Umbilical cord (tissue), 1 donor: ENCODE measurements at regions not wholly inside any gene's neighbourhood (a gene's known extent, or its start where the extent isn't known, plus 50 kb on each side); places are given as distances from the start of the nearest gene placed in this dataset.

Experiments used
- DNase-seq: peaks from one replicate; pipeline ENCODE4 v3.0.0-alpha.2; 2015; ENCODE audit warnings: low spot score

DNA sequence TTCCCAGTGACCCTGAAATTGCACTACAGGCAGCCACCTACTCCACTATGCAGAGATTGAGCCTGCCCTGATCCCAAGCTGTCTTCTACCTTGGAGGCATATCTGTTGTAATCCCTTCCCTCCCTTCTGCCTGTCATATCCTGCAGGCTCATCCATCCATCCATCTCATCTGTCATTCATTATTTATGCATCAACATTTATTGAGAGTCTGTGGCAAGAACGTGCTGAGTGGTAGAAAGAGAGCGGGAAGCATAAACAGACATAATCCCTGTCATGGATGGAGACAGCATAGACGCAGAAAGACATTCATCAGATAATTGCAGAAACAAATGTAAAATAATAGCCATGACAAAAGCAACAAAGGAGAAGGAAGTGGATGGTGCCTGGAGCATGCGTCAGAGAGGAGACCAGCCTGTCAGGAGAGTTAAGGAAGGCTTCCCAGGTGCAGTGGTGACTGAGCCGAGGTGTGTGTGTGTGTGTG, 89.5 kb upstream of the CALM2 start:
- DNase-seq = no peak

DNA sequence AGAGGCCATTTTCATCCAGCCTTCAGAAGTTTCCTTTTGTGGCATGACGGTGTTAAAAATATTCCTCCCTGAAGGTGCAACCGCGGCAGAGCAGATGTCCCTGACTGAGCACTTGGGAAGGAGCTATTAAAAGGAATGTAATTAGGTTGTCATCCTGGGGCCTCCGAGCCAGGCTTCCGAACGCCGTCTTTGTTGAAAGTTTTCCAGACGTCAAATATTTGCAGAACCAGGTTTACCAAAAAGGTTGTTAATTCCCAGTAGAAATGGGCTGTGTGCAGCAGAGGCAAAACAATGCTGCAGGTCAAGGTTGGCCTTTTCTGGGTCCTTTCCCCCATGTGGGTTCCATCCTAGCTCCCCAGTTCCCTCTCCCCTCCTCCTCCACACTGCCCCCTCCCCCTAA, 88.8 kb upstream of the CALM2 start:
- no peak for DNase-seq

DNA sequence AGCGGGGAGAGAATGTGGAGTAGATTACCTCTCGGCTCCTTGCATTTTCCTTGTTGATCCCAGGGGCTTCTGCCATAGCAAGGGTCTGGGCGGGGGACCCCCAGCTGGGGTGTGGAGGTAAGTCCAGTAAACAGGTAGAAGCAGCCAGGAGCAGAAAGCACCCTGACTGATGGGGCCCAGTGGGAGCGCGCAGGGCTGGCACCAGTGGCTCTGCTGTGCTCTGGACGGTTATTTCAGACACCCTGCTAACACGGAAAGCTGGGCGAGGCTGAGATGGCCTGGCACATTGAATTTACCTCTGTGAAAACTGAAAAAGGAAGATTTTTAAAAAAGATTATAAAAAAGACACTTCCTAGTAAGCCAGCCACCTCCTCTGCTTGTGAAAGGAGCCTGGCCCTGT, 88.4 kb upstream of the CALM2 start:
- DNase-seq = no peak

DNA sequence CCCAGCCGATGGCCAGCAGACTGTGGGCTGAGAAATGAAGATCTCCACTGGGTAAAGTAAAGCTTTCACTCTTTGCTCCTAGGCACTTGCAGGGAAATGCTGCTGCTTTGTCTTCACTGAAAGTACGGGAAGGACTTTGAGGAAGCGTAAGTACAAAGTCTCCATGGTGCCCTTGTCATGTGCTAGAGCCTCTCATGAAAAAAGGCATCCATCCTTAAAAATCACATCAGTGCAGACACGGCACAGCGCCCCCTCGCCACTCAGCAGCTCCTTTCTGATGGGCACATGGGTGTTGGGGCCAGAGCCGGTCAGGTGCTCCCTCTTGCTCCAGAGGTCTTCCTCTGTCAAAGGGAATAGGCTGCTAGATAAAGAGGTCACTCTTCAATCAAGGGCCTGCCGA, 87.8 kb upstream of the CALM2 start:
- no peak for DNase-seq

DNA sequence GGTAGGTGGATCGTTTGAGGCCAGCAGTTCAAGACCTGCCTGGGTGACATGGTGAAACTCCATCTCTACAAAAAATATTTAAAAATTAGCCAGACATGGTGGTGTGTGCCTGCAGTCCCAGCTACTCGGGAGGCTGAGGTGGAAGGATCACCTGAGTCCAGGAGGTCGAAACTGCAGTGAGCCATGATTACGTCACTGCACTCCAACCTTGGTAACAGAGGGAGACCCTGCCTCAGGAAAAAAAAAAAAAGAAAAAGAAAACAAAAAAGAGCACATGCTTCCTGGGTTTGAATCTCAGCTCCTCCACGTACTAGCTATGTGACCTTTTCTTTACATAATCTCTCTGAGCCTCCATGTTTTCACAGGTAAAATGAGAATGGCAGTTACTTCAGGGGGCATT, 86.3 kb upstream of the CALM2 start:
- DNase-seq = no peak

DNA sequence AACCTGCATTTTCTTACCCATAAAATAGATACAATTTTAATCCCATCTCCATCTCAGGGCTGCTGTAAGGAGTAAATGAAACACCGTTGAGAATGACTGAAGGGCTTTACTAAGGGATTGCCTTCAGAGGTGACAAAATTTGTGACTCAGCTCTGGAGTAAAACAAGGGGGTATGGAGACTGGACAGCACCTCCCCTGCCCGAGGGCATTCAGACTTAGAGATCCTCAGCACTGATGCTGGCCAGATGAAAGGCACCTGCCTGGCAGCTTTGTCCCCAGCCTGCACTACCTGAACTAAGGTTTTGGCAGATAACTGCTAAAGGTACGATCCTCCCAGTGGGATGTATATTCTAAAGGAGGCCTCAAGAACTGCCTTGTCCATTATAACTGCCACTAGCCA, 84.7 kb upstream of the CALM2 start:
- DNase-seq = no peak

DNA sequence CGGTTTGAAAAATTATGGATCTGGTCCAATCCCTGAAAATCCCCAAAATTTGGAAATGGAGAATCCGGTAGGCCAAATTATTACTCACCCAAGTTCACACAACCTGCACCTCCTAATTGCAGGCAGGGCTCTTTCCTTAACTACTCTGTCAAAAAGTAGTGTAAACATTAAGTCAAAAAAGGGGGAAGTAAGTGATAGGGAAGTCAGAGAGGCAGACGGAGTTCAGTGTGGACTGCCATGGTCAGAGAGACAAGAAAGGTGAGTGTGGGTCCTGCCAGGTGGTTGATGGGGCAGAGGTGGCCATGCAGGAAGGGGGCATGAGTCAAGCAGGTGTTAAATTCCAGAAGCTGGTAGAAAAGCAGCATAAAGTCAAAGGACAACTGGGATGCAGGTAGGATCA, 83.5 kb upstream of the CALM2 start:
- no peak for DNase-seq

DNA sequence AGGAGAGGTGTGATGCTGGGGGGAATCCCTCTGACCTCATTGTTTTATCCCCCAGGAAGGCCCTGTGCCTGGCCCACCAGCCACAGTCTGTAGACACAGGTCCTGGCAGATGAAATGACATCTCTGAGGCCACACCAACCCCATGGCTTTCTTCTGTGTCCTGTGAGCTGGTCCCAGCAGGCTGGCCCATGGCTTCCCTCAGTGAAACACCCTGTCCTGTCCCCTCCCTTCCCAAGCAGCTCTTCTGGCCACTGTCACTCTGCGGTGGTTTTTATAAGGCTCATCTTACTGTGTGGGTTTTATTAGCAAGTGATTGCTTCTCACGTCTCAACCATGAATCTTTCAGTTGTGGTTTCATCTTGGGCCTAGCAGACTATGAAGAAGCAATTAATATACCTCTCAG, 81.6 kb upstream of the CALM2 start:
- no peak for DNase-seq

DNA sequence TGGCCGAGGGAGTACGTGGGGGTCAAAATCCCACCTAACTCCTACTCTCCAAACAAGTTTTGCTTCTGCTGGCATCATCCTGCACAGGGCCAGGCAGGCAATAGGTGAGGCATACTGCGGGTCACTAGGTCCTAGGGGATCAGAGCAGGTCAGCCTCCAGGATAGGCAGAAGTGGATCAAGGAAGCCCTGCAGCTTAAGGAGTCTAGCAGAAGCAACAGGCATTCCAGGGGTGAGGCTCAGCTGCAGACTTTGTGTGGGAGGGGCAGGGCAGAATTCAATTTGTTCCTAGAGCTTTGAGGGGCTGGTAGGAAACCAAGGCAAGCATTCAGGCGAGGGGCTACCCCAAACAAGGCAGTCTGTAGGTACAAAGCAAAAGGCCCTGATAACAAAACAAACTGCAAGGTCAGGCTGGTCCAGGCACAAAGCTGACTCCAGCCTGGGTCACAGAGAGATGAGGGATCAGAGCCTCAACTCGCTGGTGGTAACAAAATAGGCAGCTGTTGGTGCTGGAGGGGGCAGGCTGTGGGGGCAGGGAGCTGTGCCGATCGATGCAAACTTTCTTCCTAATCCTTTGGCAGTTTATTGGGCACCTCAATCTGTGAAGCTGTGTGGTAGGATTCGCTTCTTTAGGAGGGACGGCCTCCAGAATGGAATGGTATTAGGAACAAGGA, 80.2 kb upstream of the CALM2 start:
- no peak for DNase-seq

DNA sequence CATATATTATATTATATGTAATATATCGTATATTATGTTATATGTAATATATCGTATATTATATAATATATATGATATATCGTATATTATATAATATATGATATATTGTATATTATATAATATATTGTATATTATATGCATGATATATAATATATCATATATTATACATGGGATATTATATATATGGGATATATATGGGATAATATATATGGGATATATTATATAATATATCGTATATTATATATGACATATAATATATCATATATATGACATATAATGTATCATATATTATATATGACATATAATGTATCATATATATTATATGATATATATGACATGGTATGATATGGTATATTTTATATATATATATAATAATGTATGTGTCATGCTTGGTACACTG, 79.5 kb upstream of the CALM2 start:
- DNase-seq = no peak

DNA sequence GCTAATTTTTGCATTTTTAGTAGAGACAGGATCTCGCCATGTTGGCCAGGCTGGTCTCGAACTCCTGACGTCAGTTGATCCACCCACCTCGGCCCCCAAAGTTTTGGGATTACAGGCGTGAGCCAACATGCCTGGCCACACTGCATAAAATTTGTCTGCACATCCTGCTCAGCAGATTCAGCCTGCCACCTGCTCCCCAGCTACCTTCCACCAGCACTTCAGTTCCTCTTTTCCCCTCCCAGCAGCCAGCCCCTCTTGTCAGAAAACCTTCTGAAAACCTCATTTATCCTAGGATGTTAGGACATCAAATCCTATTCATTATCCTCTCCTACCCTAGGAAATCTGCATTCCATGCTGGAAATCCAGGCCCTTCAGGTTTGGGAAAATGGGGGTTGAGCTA, 78.2 kb upstream of the CALM2 start:
- DNase-seq = no peak

DNA sequence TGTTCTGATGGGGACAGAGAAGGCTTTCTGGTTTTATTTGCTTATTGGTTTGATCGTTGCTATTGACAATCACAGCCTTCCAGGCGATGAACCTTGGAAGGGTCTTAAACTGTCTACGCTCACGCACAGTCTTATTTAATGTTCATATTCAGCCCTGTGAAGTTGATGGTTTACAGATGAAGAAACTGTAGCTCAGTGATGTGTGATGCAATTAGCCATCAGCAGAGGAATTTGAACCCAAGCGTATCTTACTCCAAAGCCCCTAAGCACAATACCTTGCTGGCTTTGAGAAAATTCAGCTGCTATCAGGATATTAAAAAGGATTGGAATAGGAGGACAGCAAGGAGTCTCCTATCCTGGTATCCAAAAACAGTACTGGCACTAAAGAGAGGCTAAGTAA, 77.1 kb upstream of the CALM2 start:
- DNase-seq = no peak

DNA sequence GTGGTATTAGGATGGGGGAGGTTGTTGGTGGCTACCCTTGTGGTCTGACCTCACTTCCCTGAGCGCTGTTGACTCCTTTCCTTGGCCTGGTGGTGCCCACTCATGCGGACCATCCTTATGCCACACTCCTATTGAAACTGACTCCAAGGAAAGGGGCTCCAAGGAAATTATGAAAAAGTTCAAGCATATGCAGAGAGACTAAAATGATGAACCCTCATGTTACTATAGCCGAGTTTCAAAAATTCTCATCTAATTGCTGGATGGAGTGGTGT, 75.0 kb upstream of the CALM2 start:
- DNase-seq = no peak

DNA sequence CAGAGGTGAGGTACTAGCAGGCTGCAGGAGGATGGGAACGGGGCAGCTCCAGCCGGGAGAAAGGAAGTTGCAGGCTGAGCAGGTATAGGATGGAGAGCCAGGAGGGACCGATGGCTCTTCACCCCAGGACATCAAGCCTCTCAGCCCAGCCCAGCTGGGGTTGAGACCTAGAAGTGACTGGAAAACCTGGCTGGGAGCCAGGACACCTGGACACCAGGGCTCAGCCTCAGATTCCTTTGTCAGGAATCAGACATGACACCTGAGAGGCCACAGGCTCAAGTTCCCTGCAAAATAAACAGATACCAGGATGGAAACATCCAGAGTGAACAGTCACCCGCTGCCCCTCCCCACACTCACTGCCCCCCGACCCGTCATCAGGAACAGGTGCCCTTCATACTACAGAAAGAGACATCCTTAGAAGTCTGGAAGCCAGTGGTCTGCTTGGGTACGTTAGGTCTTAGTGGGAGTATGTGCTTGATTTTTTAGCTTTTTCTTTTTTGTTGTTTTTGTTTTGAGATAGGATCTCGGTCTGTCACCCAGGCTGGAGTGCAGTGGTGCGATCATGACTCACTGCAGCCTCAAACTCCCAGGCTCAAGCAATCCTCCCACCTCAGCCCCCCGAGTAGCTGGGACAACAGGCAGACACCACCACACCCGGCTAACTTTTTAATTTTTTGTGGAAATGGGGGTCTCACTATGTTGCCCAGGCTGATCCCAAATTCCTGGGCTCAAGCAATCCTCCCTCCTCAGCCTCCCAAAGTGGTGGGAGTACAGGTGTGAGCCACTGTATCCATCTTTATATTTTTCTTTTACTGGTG, 74.5 kb upstream of the CALM2 start:
- DNase-seq = no peak

DNA sequence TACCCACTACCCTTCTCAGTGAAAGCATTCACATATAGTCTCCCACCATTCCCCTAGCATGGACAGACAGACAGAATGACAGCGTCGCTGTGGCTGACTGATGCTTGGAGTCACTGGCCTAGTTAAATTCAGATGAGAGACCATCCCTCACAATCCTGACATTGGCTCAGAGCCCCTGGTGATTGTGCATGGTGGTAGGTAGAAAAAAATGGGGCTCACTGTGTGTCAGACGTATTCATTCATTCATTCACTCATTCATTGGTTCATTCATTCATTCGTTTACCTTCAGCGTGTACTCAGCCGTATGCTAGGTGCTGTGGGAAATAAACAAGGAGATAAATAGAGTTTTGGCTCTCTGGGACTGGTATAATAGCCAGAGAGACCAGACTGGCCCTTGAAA, 73.6 kb upstream of the CALM2 start:
- DNase-seq = no peak

DNA sequence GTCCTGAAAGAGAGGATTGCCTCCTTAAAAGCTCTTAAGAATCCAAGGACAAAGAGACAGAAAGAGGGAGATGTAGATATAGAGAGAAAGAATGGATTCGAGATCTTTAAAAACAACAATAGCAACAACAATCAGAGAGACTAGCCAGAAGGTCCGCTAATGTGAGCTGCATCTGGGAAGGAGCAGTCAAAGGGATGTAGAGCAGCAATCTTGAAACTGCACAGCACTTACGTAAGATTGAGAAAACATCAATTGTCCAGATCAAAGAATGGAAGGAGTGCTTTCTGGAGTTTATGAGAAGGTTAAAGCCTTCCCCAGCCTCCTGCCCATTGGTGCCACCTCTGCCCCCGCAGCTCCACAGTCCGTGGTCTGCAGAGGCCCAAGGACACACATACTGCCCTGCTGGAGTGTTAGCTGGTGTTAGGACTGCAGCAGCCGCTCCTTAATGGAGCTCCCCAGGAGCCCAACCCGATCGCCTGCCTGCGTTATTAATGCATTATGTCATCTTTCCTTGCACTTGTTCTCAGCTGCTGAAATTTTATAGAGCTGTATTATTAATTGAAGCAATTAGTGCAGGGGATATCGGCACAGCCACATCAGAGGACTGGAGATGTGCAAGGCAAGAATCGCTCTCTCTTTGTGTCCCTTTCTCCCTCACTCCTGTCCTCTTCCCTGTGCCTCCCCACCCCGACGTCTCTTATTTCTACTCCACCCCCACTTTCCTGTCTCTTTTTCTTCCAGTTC, 73.0 kb upstream of the CALM2 start:
- DNase-seq = no peak

DNA sequence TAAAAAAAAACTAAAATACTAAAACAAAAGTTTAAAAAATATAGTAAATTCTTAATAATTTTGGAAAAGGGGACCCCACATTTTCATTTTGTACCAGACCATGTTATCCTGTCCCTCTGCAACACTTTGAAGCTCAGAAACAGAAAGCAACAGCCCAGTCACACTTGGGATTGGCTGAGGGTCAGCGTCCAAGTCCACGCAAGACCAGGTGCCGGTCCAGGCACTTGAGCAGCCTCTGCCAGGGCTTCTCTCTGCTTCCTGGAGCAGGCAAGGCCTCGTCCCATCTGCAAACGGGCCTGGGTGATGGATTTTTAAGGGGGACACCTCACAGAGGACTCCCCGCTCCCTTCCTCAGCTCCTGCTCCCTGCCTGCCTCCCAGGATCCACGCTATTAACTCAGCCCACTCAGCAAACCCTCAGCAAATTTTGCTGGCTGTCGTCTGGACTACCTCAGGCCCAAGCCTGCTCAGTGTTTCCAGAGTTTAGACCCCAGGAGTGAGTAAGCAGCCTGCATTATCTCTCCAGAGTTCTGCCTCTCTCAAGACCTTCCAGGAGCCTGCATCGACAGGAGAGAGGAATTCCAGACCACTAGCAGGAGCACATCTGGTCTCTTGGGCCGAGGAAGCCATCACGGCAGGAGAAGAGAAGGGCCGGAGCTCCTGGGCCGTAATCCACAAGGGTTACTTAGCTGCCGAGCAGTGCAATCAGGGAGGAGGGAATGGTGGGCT, 67.4 kb upstream of the CALM2 start:
- peak; percentile 93 for DNase-seq

DNA sequence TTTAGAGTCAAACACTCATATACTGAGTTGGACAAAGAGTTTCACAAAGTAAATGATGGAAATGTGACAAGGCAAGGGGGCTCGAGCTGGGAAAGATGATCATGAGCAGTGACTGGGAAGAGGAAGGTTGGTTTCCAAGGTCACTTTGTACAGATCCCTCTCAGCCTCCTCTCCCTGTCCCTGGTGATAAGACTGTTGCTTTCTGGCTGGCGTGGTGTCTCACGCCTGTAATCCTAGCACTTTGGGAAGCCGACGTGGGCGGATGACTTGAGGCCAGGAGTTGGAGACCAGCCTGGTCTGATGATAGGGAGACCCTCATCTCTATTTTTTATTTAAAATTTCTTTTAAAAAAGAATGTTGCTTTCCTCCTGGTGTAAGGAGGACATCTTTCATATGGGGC, 65.4 kb upstream of the CALM2 start:
- peak; percentile 51 for DNase-seq

DNA sequence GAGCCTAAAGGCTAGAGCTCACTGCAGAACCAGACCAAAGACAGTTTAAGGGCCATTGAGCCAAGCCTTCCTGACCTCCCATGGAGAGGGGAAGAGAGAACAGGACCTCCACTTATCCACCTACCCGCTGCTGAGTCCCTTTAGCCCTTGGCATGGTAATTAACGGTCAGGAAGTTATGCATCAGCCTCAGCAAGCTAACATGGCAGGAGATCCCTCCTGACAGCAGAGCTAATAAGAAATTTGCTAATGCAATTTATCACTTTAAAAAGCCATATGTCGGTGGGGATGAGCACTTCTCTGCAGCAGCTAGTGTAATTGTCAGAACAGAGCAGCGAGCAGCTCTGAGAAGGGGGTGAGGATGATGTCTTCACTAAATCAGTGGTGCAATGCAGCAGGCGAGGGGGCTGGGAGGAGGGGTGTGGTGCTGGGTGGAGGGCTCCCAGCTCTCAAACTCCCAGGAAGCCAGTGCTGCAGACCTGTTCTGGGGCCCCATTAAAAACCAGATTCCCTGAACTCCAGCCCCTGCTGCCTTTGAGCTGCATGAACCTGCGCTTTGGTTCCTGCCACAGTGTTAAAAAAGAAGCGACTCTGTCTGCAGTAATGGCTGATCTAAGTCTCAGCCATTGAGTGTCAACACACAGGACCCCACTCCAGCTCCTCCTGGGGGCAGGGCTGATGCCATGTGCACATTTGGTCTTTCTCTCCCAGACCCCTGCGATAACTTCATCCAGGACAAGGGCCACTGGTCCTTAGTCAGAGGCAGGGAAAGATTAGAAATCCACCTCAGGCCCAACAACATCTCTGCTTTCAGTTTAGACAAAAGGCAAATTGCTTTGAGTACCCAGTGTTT, 63.0 kb upstream of the CALM2 start:
- DNase-seq = no peak

DNA sequence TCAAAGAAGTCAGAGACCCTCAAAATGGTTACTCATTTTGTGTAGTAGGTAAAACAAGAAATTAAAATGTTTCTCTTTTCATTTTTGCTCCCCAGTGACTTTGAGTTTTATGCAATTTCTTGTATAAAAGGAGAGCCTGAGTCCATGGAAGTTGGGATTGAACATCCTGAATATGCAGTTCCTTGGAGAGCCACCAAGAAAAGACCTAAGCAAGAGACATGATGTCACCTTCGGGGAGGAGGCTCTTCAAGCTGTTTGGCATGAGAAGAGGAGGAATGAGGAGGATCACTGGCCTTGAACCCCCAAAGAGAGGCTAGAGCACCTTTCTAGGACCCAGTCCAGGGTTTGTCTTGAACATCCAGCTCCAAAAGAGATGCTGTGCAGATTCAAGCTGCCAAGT, 62.3 kb upstream of the CALM2 start:
- DNase-seq = no peak
